Transverse colon (tissue), 4 donors: ENCODE measurements at regions not wholly inside any gene's neighbourhood (a gene's known extent, or its start where the extent isn't known, plus 50 kb on each side); places are given as distances from the start of the nearest gene placed in this dataset.

Experiments used
- DNase-seq: peaks from one replicate; pipeline ENCODE4 v3.0.0-alpha.2; 2019
- H3K27ac ChIP-seq, 4 donors: fragments of 200-600 bp; sonication (generic); 2 replicates each; pipeline ENCODE4 v1.5.1; 2016 to 2018; ENCODE audit warnings: inconsistent platforms in 4 of 4
- H3K27me3 ChIP-seq: fragments of 200-600 bp; sonication (generic); 2 replicates; pipeline ENCODE4 v1.5.1; 2017; ENCODE audit warnings: inconsistent platforms
- H3K36me3 ChIP-seq, 4 donors: fragments of 200-600 bp; sonication (generic); 2 replicates each; pipeline ENCODE4 v1.5.1; 2017 to 2019; ENCODE audit warnings: inconsistent platforms in 4 of 4
- H3K4me1 ChIP-seq, 4 donors: fragments of 200-600 bp; sonication (generic); 2 replicates each; pipeline ENCODE4 v1.5.1; 2017 to 2020; ENCODE audit warnings: inconsistent platforms in 4 of 4
- H3K4me3 ChIP-seq, 4 donors: fragments of 200-600 bp; sonication (generic); 1 replicate in 1 of 4; 2 replicates in 3 of 4; pipeline versions ENCODE4 v1.5.1 to v1.6.1; 2017 to 2019; ENCODE audit warnings: inconsistent platforms in 4 of 4
- H3K9me3 ChIP-seq, 2 donors: fragments of 200-600 bp; sonication (generic); 2 replicates each; pipeline ENCODE4 v1.5.1; 2017 to 2019; ENCODE audit warnings: inconsistent platforms in 2 of 2
- CTCF ChIP-seq, 5 experiments: fragments of 200-600 bp in 3 of 5; fragments of 450-650 bp in 2 of 5; sonication (generic) in 3 of 5; IDR thresholded peaks; 1 replicate in 2 of 5; 2 replicates in 3 of 5; pipeline ENCODE4 v1.5.1; 2016 to 2017; ENCODE audit warnings: antibody characterized with exemption in 5 of 5, inconsistent platforms in 3 of 5, mild to moderate bottlenecking in 2 of 5, moderate library complexity in 1 of 5
- EP300 ChIP-seq: sonication (generic); formaldehyde crosslinking; IDR thresholded peaks from one replicate; pipeline ENCODE4 v1.6.1; 2017; ENCODE audit warnings: antibody characterized with exemption, low read depth
- POLR2A ChIP-seq: fragments of 450-650 bp; IDR thresholded peaks from one replicate; pipeline ENCODE4 v1.6.1; 2016; ENCODE audit warnings: antibody characterized with exemption, mild to moderate bottlenecking, moderate library complexity
- POLR2AphosphoS5 ChIP-seq, 3 donors: sonication (generic); formaldehyde crosslinking; IDR thresholded peaks; one replicate each; pipeline ENCODE4 v1.6.1; 2016; ENCODE audit warnings: antibody characterized with exemption in 3 of 3
- WGBS, 2 donors: methylation state at CpG; one replicate each; pipeline ENCODE4 v1.1.5; 2018; ENCODE audit warnings: low coverage in 1 of 2; 5-methylcytosine and 5-hydroxymethylcytosine counted together
- in situ Hi-C, 4 donors: fragments of 200-750 bp; cut with MboI; loops; one replicate each; pipeline versions ENCODE4 v1.15.0 to v1.15.1; 2017; ENCODE audit warnings: low sequenced_read_pairs in 3 of 4, low pct_ligation_motif_present in 1 of 4, low pct_unique_long_range_greater_than_20kb in 1 of 4
- intact Hi-C: fragments of 100-400 bp; cut with DNase I; formaldehyde crosslinking; loops from one replicate; pipeline ENCODE4 v1.15.1; 2023; ENCODE audit warnings: low total_unique reads

DNA sequence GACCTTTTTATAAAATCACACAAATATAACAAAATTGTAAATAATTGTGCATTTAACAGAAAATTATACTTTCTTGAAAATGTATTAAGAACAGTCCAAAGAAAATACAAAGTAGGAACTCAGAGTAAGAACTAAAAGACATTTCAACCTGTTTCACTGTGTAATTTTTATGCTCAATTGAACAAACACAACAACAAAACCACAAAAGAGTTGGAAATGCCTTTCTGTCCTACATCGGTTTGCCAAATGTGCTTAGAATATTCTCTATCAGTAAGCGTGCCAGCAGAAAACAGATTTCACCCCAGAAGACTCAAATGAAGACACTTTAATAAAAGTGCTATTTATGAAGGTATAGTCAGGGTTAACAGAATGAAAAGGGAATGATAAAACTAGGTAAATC is 592.1 kb downstream of the PRELID2 start:
- DNase-seq = no peak
- TF ChIP-seq POLR2A (no peak), CTCF (IDR thresholded peaks at IDR 0.05) (no peak), POLR2AphosphoS5 (IDR thresholded peaks at IDR 0.05) (no peak), EP300 (no peak)
- H3K27me3 ChIP-seq = no peaks in the 10 kb centered on the region
- no peak overlapping the region for H3K4me3 ChIP-seq
- H3K36me3 ChIP-seq = no peaks in the 10 kb centered on the region
- in situ Hi-C loops (no loop called here), intact Hi-C loops (no loop called here)
- 69 to 79% methylated on average over 2 of the region's 2 CpGs for WGBS, 2 donors
- H3K9me3 ChIP-seq = no peaks in the 10 kb centered on the region
- no peaks in the 10 kb centered on the region for H3K4me1 ChIP-seq
- H3K27ac ChIP-seq = no peak overlapping the region

- Histone ChIP-seq H3K27ac (no peak overlapping the region), H3K4me1 (no peaks in the 10 kb centered on the region), H3K27me3 (no peaks in the 10 kb centered on the region), H3K36me3 (no peaks in the 10 kb centered on the region), H3K9me3 (no peaks in the 10 kb centered on the region), H3K4me3 (no peak overlapping the region)
- 60 to 82% methylated on average over 1 of the region's 1 CpG for WGBS, 2 donors
- intact Hi-C loops (no loop called here), in situ Hi-C loops (no loop called here)
- TF ChIP-seq POLR2A (no peak), EP300 (no peak), POLR2AphosphoS5 (IDR thresholded peaks at IDR 0.05) (no peak), CTCF (IDR thresholded peaks at IDR 0.05) (no peak)
- no peak for DNase-seq
These were observed 592.6 kb downstream of the PRELID2 start for GRCh38 chr5:145242551-145242950.

- Histone ChIP-seq H3K27me3 (no peaks in the 10 kb centered on the region), H3K36me3 (no peaks in the 10 kb centered on the region), H3K4me1 (no peaks in the 10 kb centered on the region), H3K9me3 (no peaks in the 10 kb centered on the region), H3K4me3 (no peak overlapping the region), H3K27ac (no peak overlapping the region)
- DNase-seq = peak; percentile 22
- intact Hi-C loops = no loop called here
- in situ Hi-C loops = no loop called here
- TF ChIP-seq POLR2AphosphoS5 (IDR thresholded peaks at IDR 0.05) (no peak), CTCF (IDR thresholded peaks at IDR 0.05) (peak in 4 of 5 experiments; percentile 18 to 44 (median 34))
- WGBS, 2 donors = 8 to 17% methylated on average over 3 of the region's 3 CpGs
These were observed 597.3 kb downstream of the PRELID2 start for GRCh38 chr5:145237843-145238242.

DNA sequence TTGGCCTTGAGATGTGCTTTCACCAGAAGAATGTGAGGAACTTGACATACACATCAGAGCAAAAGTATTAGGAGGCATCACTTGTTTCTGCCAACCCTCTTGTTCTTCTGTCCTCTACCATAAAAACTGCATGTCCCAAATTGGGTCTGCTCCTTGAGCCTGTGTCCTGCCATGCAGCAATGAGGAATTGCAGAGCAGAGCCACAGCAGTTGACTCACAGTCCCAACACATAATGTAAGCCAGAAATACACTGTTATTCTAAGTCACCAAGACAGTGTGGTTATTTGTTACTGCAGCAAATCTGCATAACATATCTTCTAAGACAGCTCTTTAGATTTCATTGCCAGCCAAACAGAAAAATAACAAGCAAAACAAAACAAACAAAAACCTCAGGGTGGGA is 598.2 kb downstream of the PRELID2 start:
- H3K9me3 ChIP-seq = no peaks in the 10 kb centered on the region
- no peaks in the 10 kb centered on the region for H3K4me1 ChIP-seq
- in situ Hi-C loops = no loop called here
- intact Hi-C loops = no loop called here
- H3K27me3 ChIP-seq = no peaks in the 10 kb centered on the region
- H3K36me3 ChIP-seq = no peaks in the 10 kb centered on the region
- H3K4me3 ChIP-seq = no peak overlapping the region
- no peak overlapping the region for H3K27ac ChIP-seq
- DNase-seq = no peak
- no peak for TF ChIP-seq POLR2A
- no peak for TF ChIP-seq EP300
- TF ChIP-seq CTCF (IDR thresholded peaks at IDR 0.05) = no peak
- TF ChIP-seq POLR2AphosphoS5 (IDR thresholded peaks at IDR 0.05) = no peak
